ENCODE measurements at regions not wholly inside any gene's neighbourhood (a gene's known extent, or its start where the extent isn't known, plus 50 kb on each side); places are given as distances from the start of the nearest gene placed in this dataset.

DNA sequence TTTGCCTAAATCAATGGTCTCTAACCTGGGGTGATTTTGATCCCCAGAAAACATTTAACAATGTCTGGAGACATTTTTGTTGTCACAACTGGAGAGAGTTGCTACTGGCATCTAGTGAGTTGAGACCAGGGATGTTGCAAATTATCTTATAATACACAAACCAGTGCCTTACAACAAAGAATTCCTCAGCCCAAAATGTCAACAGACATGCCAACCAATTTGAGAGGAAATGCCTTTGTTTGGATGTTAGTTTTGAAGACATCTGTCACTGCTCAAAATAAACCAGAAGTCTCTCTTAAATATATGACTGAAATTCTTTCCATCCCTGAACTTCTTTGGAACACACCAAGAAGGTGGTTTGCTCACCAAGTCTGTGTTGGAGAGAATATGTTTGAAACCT lies 336.9 kb upstream of the ATP2B1 start:
- TF ChIP-seq FOXA2 (IDR thresholded peaks at IDR 0.05) (no peak), NR2F2 (IDR thresholded peaks at IDR 0.05) (no peak), TAF1 (conservative IDR thresholded peaks at IDR 0.05) (no peak)
- TF ChIP-seq, protein P1, sequence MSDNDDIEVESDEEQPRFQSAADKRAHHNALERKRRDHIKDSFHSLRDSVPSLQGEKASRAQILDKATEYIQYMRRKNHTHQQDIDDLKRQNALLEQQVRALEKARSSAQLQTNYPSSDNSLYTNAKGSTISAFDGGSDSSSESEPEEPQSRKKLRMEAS (IDR thresholded peaks at IDR 0.05), result no peak
- Histone ChIP-seq H3K27ac (ENCODE audit: low read depth in 1 of 2, low read length in 2 of 2) (no peak overlapping the region), H3K9ac (ENCODE audit: low read depth in 1 of 2, low read length in 2 of 2) (no peak overlapping the region), H3K4me1 (ENCODE audit: control insufficient read depth in 4 of 4, insufficient read depth in 4 of 4, low read length in 3 of 4) (no peaks in the 10 kb centered on the region), H3K36me3 (ENCODE audit: control insufficient read depth in 4 of 4, insufficient read depth in 3 of 4, low read depth in 1 of 4, low read length in 3 of 4) (no peaks in the 10 kb centered on the region), H3K27me3 (ENCODE audit: control insufficient read depth in 4 of 4, insufficient read depth in 4 of 4, low read length in 3 of 4) (no peaks in the 10 kb centered on the region), H3K9me3 (ENCODE audit: control insufficient read depth in 4 of 4, low read length in 3 of 4) (peaks cover 0 to 2% (median 0%) of the 10 kb centered on the region in 4 donors), H3K4me3 (ENCODE audit: low read depth in 1 of 3, low read length in 3 of 3) (no peak overlapping the region)
- DNase-seq (ENCODE audit: low spot score), result no peak

DNA sequence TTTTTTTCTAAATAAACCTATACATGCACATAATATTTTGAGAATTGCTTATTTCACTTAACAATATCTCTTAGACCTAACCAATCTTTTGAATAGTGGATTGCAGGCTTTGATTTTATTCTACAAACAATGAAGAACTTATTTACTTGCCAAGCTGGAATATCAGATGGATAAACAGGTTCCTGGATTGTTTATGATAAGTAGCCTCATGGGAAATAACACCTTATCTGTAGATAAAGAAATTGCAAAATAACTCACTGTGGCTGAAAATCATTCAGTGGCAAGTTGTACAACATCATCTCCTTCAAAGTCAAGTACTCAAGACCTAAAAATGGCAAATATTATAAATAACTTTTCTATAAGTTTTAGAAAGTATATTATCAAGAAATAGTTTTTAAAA lies 335.4 kb upstream of the ATP2B1 start:
- Histone ChIP-seq H3K4me1 (ENCODE audit: control insufficient read depth in 4 of 4, insufficient read depth in 4 of 4, low read length in 3 of 4) (no peaks in the 10 kb centered on the region), H3K27me3 (ENCODE audit: control insufficient read depth in 4 of 4, insufficient read depth in 4 of 4, low read length in 3 of 4) (no peaks in the 10 kb centered on the region), H3K9ac (ENCODE audit: low read depth in 1 of 2, low read length in 2 of 2) (no peak overlapping the region), H3K9me3 (ENCODE audit: control insufficient read depth in 4 of 4, low read length in 3 of 4) (peaks cover 0 to 2% (median 0%) of the 10 kb centered on the region in 4 donors), H3K36me3 (ENCODE audit: control insufficient read depth in 4 of 4, insufficient read depth in 3 of 4, low read depth in 1 of 4, low read length in 3 of 4) (no peaks in the 10 kb centered on the region), H3K27ac (ENCODE audit: low read depth in 1 of 2, low read length in 2 of 2) (no peak overlapping the region), H3K4me3 (ENCODE audit: low read depth in 1 of 3, low read length in 3 of 3) (no peak overlapping the region)
- TF ChIP-seq TAF1 (conservative IDR thresholded peaks at IDR 0.05) (no peak), NR2F2 (IDR thresholded peaks at IDR 0.05) (no peak), EGR1 (IDR thresholded peaks at IDR 0.05; ENCODE audit: low read depth in 2 of 2) (no peak), RXRA (IDR thresholded peaks at IDR 0.05) (no peak), YY1 (IDR thresholded peaks at IDR 0.05) (no peak), SP1 (IDR thresholded peaks at IDR 0.05) (no peak), GABPA (IDR thresholded peaks at IDR 0.05 in 1 of 2, conservative IDR thresholded peaks at IDR 0.05 in 1 of 2) (no peak), JUND (IDR thresholded peaks at IDR 0.05) (no peak), FOXA1 (IDR thresholded peaks at IDR 0.05) (no peak), HNF4A (conservative IDR thresholded peaks at IDR 0.05) (no peak), RAD21 (IDR thresholded peaks at IDR 0.05) (no peak), HNF4G (IDR thresholded peaks at IDR 0.05) (no peak)
- TF ChIP-seq, protein P1 (IDR thresholded peaks at IDR 0.05), result no peak
- TF ChIP-seq, protein P2, sequence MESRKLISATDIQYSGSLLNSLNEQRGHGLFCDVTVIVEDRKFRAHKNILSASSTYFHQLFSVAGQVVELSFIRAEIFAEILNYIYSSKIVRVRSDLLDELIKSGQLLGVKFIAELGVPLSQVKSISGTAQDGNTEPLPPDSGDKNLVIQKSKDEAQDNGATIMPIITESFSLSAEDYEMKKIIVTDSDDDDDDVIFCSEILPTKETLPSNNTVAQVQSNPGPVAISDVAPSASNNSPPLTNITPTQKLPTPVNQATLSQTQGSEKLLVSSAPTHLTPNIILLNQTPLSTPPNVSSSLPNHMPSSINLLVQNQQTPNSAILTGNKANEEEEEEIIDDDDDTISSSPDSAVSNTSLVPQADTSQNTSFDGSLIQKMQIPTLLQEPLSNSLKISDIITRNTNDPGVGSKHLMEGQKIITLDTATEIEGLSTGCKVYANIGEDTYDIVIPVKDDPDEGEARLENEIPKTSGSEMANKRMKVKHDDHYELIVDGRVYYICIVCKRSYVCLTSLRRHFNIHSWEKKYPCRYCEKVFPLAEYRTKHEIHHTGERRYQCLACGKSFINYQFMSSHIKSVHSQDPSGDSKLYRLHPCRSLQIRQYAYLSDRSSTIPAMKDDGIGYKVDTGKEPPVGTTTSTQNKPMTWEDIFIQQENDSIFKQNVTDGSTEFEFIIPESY (IDR thresholded peaks at IDR 0.05), result no peak
- TF ChIP-seq, protein P3, sequence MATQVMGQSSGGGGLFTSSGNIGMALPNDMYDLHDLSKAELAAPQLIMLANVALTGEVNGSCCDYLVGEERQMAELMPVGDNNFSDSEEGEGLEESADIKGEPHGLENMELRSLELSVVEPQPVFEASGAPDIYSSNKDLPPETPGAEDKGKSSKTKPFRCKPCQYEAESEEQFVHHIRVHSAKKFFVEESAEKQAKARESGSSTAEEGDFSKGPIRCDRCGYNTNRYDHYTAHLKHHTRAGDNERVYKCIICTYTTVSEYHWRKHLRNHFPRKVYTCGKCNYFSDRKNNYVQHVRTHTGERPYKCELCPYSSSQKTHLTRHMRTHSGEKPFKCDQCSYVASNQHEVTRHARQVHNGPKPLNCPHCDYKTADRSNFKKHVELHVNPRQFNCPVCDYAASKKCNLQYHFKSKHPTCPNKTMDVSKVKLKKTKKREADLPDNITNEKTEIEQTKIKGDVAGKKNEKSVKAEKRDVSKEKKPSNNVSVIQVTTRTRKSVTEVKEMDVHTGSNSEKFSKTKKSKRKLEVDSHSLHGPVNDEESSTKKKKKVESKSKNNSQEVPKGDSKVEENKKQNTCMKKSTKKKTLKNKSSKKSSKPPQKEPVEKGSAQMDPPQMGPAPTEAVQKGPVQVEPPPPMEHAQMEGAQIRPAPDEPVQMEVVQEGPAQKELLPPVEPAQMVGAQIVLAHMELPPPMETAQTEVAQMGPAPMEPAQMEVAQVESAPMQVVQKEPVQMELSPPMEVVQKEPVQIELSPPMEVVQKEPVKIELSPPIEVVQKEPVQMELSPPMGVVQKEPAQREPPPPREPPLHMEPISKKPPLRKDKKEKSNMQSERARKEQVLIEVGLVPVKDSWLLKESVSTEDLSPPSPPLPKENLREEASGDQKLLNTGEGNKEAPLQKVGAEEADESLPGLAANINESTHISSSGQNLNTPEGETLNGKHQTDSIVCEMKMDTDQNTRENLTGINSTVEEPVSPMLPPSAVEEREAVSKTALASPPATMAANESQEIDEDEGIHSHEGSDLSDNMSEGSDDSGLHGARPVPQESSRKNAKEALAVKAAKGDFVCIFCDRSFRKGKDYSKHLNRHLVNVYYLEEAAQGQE (IDR thresholded peaks at IDR 0.05), result no peak
- TF ChIP-seq, protein P4, sequence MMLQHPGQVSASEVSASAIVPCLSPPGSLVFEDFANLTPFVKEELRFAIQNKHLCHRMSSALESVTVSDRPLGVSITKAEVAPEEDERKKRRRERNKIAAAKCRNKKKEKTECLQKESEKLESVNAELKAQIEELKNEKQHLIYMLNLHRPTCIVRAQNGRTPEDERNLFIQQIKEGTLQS (IDR thresholded peaks at IDR 0.05), result no peak
- TF ChIP-seq, protein P5, sequence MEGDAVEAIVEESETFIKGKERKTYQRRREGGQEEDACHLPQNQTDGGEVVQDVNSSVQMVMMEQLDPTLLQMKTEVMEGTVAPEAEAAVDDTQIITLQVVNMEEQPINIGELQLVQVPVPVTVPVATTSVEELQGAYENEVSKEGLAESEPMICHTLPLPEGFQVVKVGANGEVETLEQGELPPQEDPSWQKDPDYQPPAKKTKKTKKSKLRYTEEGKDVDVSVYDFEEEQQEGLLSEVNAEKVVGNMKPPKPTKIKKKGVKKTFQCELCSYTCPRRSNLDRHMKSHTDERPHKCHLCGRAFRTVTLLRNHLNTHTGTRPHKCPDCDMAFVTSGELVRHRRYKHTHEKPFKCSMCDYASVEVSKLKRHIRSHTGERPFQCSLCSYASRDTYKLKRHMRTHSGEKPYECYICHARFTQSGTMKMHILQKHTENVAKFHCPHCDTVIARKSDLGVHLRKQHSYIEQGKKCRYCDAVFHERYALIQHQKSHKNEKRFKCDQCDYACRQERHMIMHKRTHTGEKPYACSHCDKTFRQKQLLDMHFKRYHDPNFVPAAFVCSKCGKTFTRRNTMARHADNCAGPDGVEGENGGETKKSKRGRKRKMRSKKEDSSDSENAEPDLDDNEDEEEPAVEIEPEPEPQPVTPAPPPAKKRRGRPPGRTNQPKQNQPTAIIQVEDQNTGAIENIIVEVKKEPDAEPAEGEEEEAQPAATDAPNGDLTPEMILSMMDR (IDR thresholded peaks at IDR 0.05; ENCODE audit: low read depth, low read length, missing input control), result no peak
- DNase-seq (ENCODE audit: low spot score), result no peak
